ENCODE measurements at regions not wholly inside any gene's neighbourhood (a gene's known extent, or its start where the extent isn't known, plus 50 kb on each side); places are given as distances from the start of the nearest gene placed in this dataset.

DNA sequence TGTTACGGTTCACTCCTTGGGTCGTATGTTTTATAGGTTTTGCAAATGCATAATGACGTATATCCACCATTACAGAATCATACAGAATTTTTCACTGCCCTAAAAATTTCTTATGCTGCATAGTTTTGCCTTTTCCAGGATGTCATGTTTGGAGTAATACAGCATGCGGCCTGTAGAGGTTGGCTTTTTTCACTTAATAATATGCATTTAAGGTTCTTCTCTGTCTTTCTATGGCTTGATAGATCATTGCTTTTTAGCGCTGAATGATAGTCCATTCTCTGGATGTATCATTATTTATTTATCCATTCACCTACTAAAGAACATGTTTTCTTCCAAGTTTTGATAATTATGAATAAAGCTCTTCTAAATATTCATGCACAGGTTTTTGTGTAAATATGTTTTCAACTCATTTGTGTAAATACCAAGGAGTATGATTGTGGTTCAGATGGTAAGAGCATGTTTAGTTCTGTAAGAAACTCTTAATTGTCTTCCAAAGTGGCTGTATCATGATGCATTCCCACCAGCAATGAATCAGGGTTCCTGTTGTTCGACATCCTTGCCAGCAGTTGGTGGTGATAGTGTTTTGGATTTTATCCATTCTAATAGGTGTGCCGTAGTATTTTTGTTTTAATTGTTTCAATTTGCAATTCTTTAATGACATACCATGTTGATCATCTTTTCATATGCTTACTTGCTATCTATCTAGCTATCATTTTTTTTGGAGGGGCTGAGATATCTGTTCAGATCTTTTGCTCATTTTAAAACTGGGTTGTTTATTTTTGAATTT, 531.2 kb upstream of the GHITM start:
- TF ChIP-seq, protein P1, sequence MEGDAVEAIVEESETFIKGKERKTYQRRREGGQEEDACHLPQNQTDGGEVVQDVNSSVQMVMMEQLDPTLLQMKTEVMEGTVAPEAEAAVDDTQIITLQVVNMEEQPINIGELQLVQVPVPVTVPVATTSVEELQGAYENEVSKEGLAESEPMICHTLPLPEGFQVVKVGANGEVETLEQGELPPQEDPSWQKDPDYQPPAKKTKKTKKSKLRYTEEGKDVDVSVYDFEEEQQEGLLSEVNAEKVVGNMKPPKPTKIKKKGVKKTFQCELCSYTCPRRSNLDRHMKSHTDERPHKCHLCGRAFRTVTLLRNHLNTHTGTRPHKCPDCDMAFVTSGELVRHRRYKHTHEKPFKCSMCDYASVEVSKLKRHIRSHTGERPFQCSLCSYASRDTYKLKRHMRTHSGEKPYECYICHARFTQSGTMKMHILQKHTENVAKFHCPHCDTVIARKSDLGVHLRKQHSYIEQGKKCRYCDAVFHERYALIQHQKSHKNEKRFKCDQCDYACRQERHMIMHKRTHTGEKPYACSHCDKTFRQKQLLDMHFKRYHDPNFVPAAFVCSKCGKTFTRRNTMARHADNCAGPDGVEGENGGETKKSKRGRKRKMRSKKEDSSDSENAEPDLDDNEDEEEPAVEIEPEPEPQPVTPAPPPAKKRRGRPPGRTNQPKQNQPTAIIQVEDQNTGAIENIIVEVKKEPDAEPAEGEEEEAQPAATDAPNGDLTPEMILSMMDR (conservative IDR thresholded peaks at IDR 0.05; ENCODE audit: low read length), result no peak
- no peak for TF ChIP-seq EZH2phosphoT487 (IDR thresholded peaks at IDR 0.05; ENCODE audit: borderline replicate concordance)

All from Loucy (cell line).